B cell (primary cell): ENCODE measurements at regions not wholly inside any gene's neighbourhood (a gene's known extent, or its start where the extent isn't known, plus 50 kb on each side); places are given as distances from the start of the nearest gene placed in this dataset.

Experiments
- CTCF ChIP-seq: fragments of 200-600 bp; IDR thresholded peaks from one replicate; pipeline ENCODE4 v1.8.0; 2022; ENCODE audit warnings: antibody characterized with exemption, mild to moderate bottlenecking
- EZH2 ChIP-seq: IDR thresholded peaks from 2 replicates; pipeline ENCODE4 v1.6.1; 2012; ENCODE audit warnings: borderline replicate concordance, low read depth, mild to moderate bottlenecking, moderate library complexity, low read length; ENCODE audit not compliant: insufficient read depth, poor library complexity, severe bottlenecking

- TF ChIP-seq EZH2 (no peak), CTCF (no peak)
Observed at GRCh38 chr18:47632970-47633635, 297.4 kb downstream of the SMAD2 start.
